Astrocyte (in vitro differentiated cells and primary cell): ENCODE measurements at regions not wholly inside any gene's neighbourhood (a gene's known extent, or its start where the extent isn't known, plus 50 kb on each side); places are given as distances from the start of the nearest gene placed in this dataset.

Experiments used
- DNase-seq: peaks from one replicate; pipeline ENCODE4 v3.0.0-alpha.2; 2010; ENCODE audit warnings: low read depth
- FAIRE-seq: peaks from 2 replicates; lab custom pipeline; 2011; peaks lifted over from hg19 to GRCh38; lab: Jason Lieb, UNC
- H2AFZ ChIP-seq: 2 replicates; pipeline ENCODE4 v1.6.0; 2012; ENCODE audit warnings: low read depth, low read length, inconsistent platforms
- H3K27ac ChIP-seq: 2 replicates; pipeline ENCODE4 v1.5.1; 2011; ENCODE audit warnings: low read depth, low read length, inconsistent platforms
- H3K27me3 ChIP-seq: 2 replicates; pipeline ENCODE4 v1.6.0; 2011; ENCODE audit warnings: low read length, inconsistent platforms; ENCODE audit not compliant: insufficient read depth
- H3K36me3 ChIP-seq: 2 replicates; pipeline ENCODE4 v1.5.1; 2011; ENCODE audit warnings: low read length, inconsistent platforms; ENCODE audit not compliant: insufficient read depth
- H3K4me1 ChIP-seq: 2 replicates; pipeline ENCODE4 v1.5.1; 2011; ENCODE audit warnings: low read length, inconsistent platforms; ENCODE audit not compliant: insufficient read depth
- H3K4me2 ChIP-seq: 2 replicates; pipeline ENCODE4 v1.6.0; 2012; ENCODE audit warnings: low read length, inconsistent platforms
- H3K4me3 ChIP-seq: 2 replicates; pipeline ENCODE4 v1.5.1; 2011; ENCODE audit warnings: low read depth, mild to moderate bottlenecking, low read length, inconsistent platforms; ENCODE audit not compliant: insufficient read depth
- H3K79me2 ChIP-seq: 2 replicates; pipeline ENCODE4 v1.6.0; 2012; ENCODE audit warnings: mild to moderate bottlenecking, low read length, inconsistent platforms; ENCODE audit not compliant: insufficient read depth
- H3K9ac ChIP-seq: 2 replicates; pipeline ENCODE4 v1.6.0; 2012; ENCODE audit warnings: mild to moderate bottlenecking, low read length, inconsistent platforms
- H3K9me3 ChIP-seq: 2 replicates; pipeline ENCODE4 v1.5.1; 2012; ENCODE audit warnings: low read depth, mild to moderate bottlenecking, low read length, inconsistent platforms; ENCODE audit not compliant: insufficient read depth
- H4K20me1 ChIP-seq: 2 replicates; pipeline ENCODE4 v1.6.0; 2012; ENCODE audit warnings: low read length, inconsistent platforms; ENCODE audit not compliant: insufficient read depth
- H3K27ac Mint-ChIP-seq: one replicate; pipeline ENCODE4 v1.8.0; 2021; ENCODE audit warnings: mild to moderate bottlenecking, mixed read lengths; ENCODE audit not compliant: unreplicated experiment
- H3K27me3 Mint-ChIP-seq: one replicate; pipeline ENCODE4 v1.8.0; 2021; ENCODE audit warnings: low read depth, mixed read lengths; ENCODE audit not compliant: unreplicated experiment
- H3K36me3 Mint-ChIP-seq: one replicate; pipeline ENCODE4 v1.8.0; 2021; ENCODE audit warnings: low read depth, mixed read lengths; ENCODE audit not compliant: unreplicated experiment
- H3K4me1 Mint-ChIP-seq: one replicate; pipeline ENCODE4 v1.8.0; 2021; ENCODE audit warnings: low read depth, mixed read lengths; ENCODE audit not compliant: unreplicated experiment
- H3K4me3 Mint-ChIP-seq: one replicate; pipeline ENCODE4 v1.8.0; 2021; ENCODE audit warnings: mild to moderate bottlenecking, moderate library complexity, mixed read lengths; ENCODE audit not compliant: unreplicated experiment
- H3K9me3 Mint-ChIP-seq: one replicate; pipeline ENCODE4 v1.8.0; 2021; ENCODE audit warnings: mild to moderate bottlenecking, mixed read lengths; ENCODE audit not compliant: unreplicated experiment
- CTCF ChIP-seq: IDR thresholded peaks from 2 replicates; pipeline ENCODE4 v1.5.1; 2011; ENCODE audit warnings: low read depth, mild to moderate bottlenecking, inconsistent platforms, low read length, moderate library complexity; ENCODE audit not compliant: insufficient read depth
- EZH2 ChIP-seq: IDR thresholded peaks from 2 replicates; pipeline ENCODE4 v1.6.1; 2012; ENCODE audit warnings: mild to moderate bottlenecking, low read length, inconsistent platforms; ENCODE audit not compliant: insufficient read depth

GRCh38 chr5:173515526-173515925 lies 100.9 kb downstream of the BOD1 start:
- no peaks in the 10 kb centered on the region for H3K36me3 Mint-ChIP-seq
- peak; percentile 72 for FAIRE-seq
- peak; percentile 19 for DNase-seq
- H3K4me3 Mint-ChIP-seq = no peak overlapping the region
- H3K9ac ChIP-seq = no peak overlapping the region
- H3K36me3 ChIP-seq = no peaks in the 10 kb centered on the region
- no peak overlapping the region for H3K4me3 ChIP-seq
- no peaks in the 10 kb centered on the region for H4K20me1 ChIP-seq
- no peak overlapping the region for H2AFZ ChIP-seq
- no peak overlapping the region for H3K27ac Mint-ChIP-seq
- H3K27me3 Mint-ChIP-seq = no peaks in the 10 kb centered on the region
- TF ChIP-seq CTCF = no peak
- no peak for TF ChIP-seq EZH2
- no peak overlapping the region for H3K4me2 ChIP-seq
- H3K27me3 ChIP-seq = no peaks in the 10 kb centered on the region
- no peak overlapping the region for H3K27ac ChIP-seq
- H3K9me3 ChIP-seq = peaks cover 3% of the 10 kb centered on the region
- H3K79me2 ChIP-seq = no peaks in the 10 kb centered on the region
- H3K4me1 Mint-ChIP-seq = peaks cover 16% of the 10 kb centered on the region
- H3K4me1 ChIP-seq = peaks cover 7% of the 10 kb centered on the region
- H3K9me3 Mint-ChIP-seq = peaks cover 2% of the 10 kb centered on the region

GRCh38 chr5:173514661-173515060 lies 101.8 kb downstream of the BOD1 start:
- H3K4me1 Mint-ChIP-seq = peaks cover 16% of the 10 kb centered on the region
- Histone ChIP-seq H3K4me3 (no peak overlapping the region), H3K4me2 (no peak overlapping the region), H3K79me2 (no peaks in the 10 kb centered on the region), H4K20me1 (no peaks in the 10 kb centered on the region), H3K9me3 (peaks cover 3% of the 10 kb centered on the region), H2AFZ (no peak overlapping the region), H3K27ac (no peak overlapping the region), H3K4me1 (peaks cover 7% of the 10 kb centered on the region), H3K36me3 (no peaks in the 10 kb centered on the region), H3K9ac (no peak overlapping the region), H3K27me3 (no peaks in the 10 kb centered on the region)
- no peak for DNase-seq
- H3K4me3 Mint-ChIP-seq = no peak overlapping the region
- no peak overlapping the region for H3K27ac Mint-ChIP-seq
- H3K27me3 Mint-ChIP-seq = no peaks in the 10 kb centered on the region
- FAIRE-seq = no peak
- H3K36me3 Mint-ChIP-seq = no peaks in the 10 kb centered on the region
- peaks cover 2% of the 10 kb centered on the region for H3K9me3 Mint-ChIP-seq
- TF ChIP-seq CTCF = no peak

DNA sequence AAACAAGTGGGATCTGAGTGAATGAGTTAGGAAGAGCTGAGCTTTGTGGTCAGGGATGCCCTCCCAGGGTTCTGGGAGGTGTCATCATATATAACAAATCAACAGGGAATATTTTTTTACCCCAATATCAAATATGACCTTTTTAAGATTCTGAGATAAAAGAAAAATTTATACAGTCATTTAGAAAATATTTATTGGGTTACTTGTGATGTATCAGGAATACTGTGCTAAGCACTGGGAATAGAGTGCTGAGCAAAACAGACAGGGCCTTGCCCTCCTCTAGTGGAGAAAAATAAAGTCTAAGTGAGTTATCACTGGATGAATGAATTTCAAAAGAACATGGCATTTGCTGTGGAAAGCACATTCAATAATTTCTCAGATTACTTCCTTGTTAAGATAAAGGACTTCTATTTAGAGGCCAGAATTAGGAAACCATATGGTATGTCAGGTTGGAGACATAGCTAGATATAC lies 102.9 kb downstream of the BOD1 start:
- Histone ChIP-seq H3K27ac (peak overlapping the region; percentile 47), H3K9me3 (peaks cover 3% of the 10 kb centered on the region), H3K4me2 (peak overlapping the region; percentile 20), H2AFZ (no peak overlapping the region), H3K79me2 (no peaks in the 10 kb centered on the region), H3K9ac (peak overlapping the region; percentile 17), H3K36me3 (no peaks in the 10 kb centered on the region), H3K27me3 (no peaks in the 10 kb centered on the region), H4K20me1 (no peaks in the 10 kb centered on the region), H3K4me3 (no peak overlapping the region), H3K4me1 (peaks cover 7% of the 10 kb centered on the region)
- peaks cover 2% of the 10 kb centered on the region for H3K9me3 Mint-ChIP-seq
- no peaks in the 10 kb centered on the region for H3K36me3 Mint-ChIP-seq
- no peaks in the 10 kb centered on the region for H3K27me3 Mint-ChIP-seq
- no peak for FAIRE-seq
- peak overlapping the region; percentile 35 for H3K27ac Mint-ChIP-seq
- DNase-seq = peak; percentile 43
- no peak overlapping the region for H3K4me3 Mint-ChIP-seq
- TF ChIP-seq EZH2 (no peak), CTCF (no peak)
- H3K4me1 Mint-ChIP-seq = peaks cover 16% of the 10 kb centered on the region
